Glomerular visceral epithelial cell (primary cell): ENCODE measurements at regions not wholly inside any gene's neighbourhood (a gene's known extent, or its start where the extent isn't known, plus 50 kb on each side); places are given as distances from the start of the nearest gene placed in this dataset.
"Not testable (repeated sequence)": the region's sequence is repeated elsewhere in the genome, so short reads cannot be mapped to it uniquely, and the experiment has no call there.

Source experiments
- DNase-seq: peaks from one replicate; pipeline ENCODE4 v3.0.0-alpha.2; 2016; ENCODE audit errors: extremely low spot score

GRCh38 chr18:75854808-75855207 is 427.3 kb upstream of the SMIM21 start:
- no peak for DNase-seq

- DNase-seq: no peak
Observed at GRCh38 chr18:75854174-75854573, 426.7 kb upstream of the SMIM21 start.

- DNase-seq: no peak
Observed at GRCh38 chr18:75846321-75846720, 418.8 kb upstream of the SMIM21 start.

GRCh38 chr18:75845413-75845812 is 417.9 kb upstream of the SMIM21 start:
- no peak for DNase-seq

GRCh38 chr18:75844146-75844545 is 416.6 kb upstream of the SMIM21 start:
- DNase-seq: no peak

GRCh38 chr18:75840131-75840530 is 412.6 kb upstream of the SMIM21 start:
- DNase-seq: no peak

- DNase-seq: not testable (repeated sequence)
Observed at GRCh38 chr18:75839686-75840085, 412.2 kb upstream of the SMIM21 start.

GRCh38 chr18:75839041-75839440 is 411.5 kb upstream of the SMIM21 start:
- no peak for DNase-seq

- DNase-seq: no peak
Observed at GRCh38 chr18:75837316-75837715, 409.8 kb upstream of the SMIM21 start.

GRCh38 chr18:75836516-75836915 is 409.0 kb upstream of the SMIM21 start:
- no peak for DNase-seq

GRCh38 chr18:75831960-75832359 is 404.5 kb upstream of the SMIM21 start:
- DNase-seq: no peak

GRCh38 chr18:75830828-75831227 is 403.3 kb upstream of the SMIM21 start:
- no peak for DNase-seq

- DNase-seq: no peak
Observed at GRCh38 chr18:75829091-75829490, 401.6 kb upstream of the SMIM21 start.

- no peak for DNase-seq
Observed at GRCh38 chr18:75828379-75828778, 400.9 kb upstream of the SMIM21 start.

- no peak for DNase-seq
Observed at GRCh38 chr18:75827751-75828287, 400.3 kb upstream of the SMIM21 start.

- DNase-seq: no peak
Observed at GRCh38 chr18:75824661-75825060, 397.2 kb upstream of the SMIM21 start.

GRCh38 chr18:75823471-75823870 is 396.0 kb upstream of the SMIM21 start:
- DNase-seq: no peak

GRCh38 chr18:75818383-75818782 is 390.9 kb upstream of the SMIM21 start:
- DNase-seq: no peak

- DNase-seq: no peak
Observed at GRCh38 chr18:75815767-75816166, 388.3 kb upstream of the SMIM21 start.

- DNase-seq: no peak
Observed at GRCh38 chr18:75812761-75813160, 385.3 kb upstream of the SMIM21 start.

GRCh38 chr18:75810961-75811551 is 383.6 kb upstream of the SMIM21 start:
- DNase-seq: no peak

GRCh38 chr18:75810516-75810915 is 383.0 kb upstream of the SMIM21 start:
- no peak for DNase-seq

- no peak for DNase-seq
Observed at GRCh38 chr18:75809926-75810255, 382.4 kb upstream of the SMIM21 start.
